H9 (cell line): ENCODE measurements at regions not wholly inside any gene's neighbourhood (a gene's known extent, or its start where the extent isn't known, plus 50 kb on each side); places are given as distances from the start of the nearest gene placed in this dataset.

Source experiments
- DNase-seq: peaks from one replicate; pipeline ENCODE4 v3.0.0-alpha.2; 2017
- H2AFZ ChIP-seq: one replicate; pipeline ENCODE4 v1.6.1; 2013; ENCODE audit warnings: mild to moderate bottlenecking, low read length, control low read depth, moderate library complexity
- H2AK5ac ChIP-seq: 2 replicates; pipeline ENCODE4 v1.6.1; 2013; ENCODE audit warnings: low read length, control low read depth, mixed read lengths; ENCODE audit not compliant: insufficient read length
- H2BK120ac ChIP-seq: one replicate; pipeline ENCODE4 v1.6.1; 2013; ENCODE audit warnings: low read depth, mild to moderate bottlenecking, low read length, control low read depth, inconsistent platforms; ENCODE audit not compliant: poor library complexity, severe bottlenecking
- H2BK12ac ChIP-seq: 2 replicates; pipeline ENCODE4 v1.6.1; 2013; ENCODE audit warnings: low read length, control low read depth, mixed read lengths, low read depth; ENCODE audit not compliant: insufficient read length
- H2BK15ac ChIP-seq: 2 replicates; pipeline ENCODE4 v1.6.1; 2013; ENCODE audit warnings: low read depth, low read length, control low read depth
- H2BK20ac ChIP-seq: one replicate; pipeline ENCODE4 v1.6.1; 2013; ENCODE audit warnings: low read depth, mild to moderate bottlenecking, low read length, control low read depth, inconsistent platforms; ENCODE audit not compliant: poor library complexity, severe bottlenecking
- H2BK5ac ChIP-seq: 2 replicates; pipeline ENCODE4 v1.6.1; 2013; ENCODE audit warnings: low read length, control low read depth, mixed read lengths; ENCODE audit not compliant: insufficient read length
- H3K14ac ChIP-seq: 2 replicates; pipeline ENCODE4 v1.6.1; 2013; ENCODE audit warnings: low read length, control low read depth; ENCODE audit not compliant: insufficient read depth
- H3K18ac ChIP-seq: 2 replicates; pipeline ENCODE4 v1.6.1; 2013; ENCODE audit warnings: low read depth, mild to moderate bottlenecking, mixed read lengths, low read length, control low read depth; ENCODE audit not compliant: insufficient read length
- H3K23ac ChIP-seq: 2 replicates; pipeline ENCODE4 v1.6.1; 2013; ENCODE audit warnings: low read length, control low read depth, mixed read lengths, low read depth; ENCODE audit not compliant: insufficient read length
- H3K23me2 ChIP-seq: 2 replicates; pipeline ENCODE4 v1.6.1; 2013; ENCODE audit warnings: low read depth, mild to moderate bottlenecking, mixed read lengths, low read length, control low read depth; ENCODE audit not compliant: insufficient read length, poor library complexity, severe bottlenecking
- H3K27ac ChIP-seq: 2 replicates; pipeline ENCODE4 v1.5.1; 2013; ENCODE audit warnings: low read length, control low read depth, mixed read lengths, low read depth; ENCODE audit not compliant: insufficient read length
- H3K27me3 ChIP-seq: 2 replicates; pipeline ENCODE4 v1.6.1; 2013; ENCODE audit warnings: low read length, control low read depth, inconsistent platforms; ENCODE audit not compliant: insufficient read depth
- H3K4ac ChIP-seq: 2 replicates; pipeline ENCODE4 v1.6.1; 2013; ENCODE audit warnings: low read depth, mild to moderate bottlenecking, control low read depth, inconsistent platforms, low read length, moderate library complexity
- H3K4me1 ChIP-seq: 2 replicates; pipeline ENCODE4 v1.6.1; 2013; ENCODE audit warnings: low read length, control low read depth, inconsistent platforms; ENCODE audit not compliant: insufficient read depth
- H3K4me2 ChIP-seq: 2 replicates; pipeline ENCODE4 v1.6.1; 2013; ENCODE audit warnings: low read length, control low read depth, mixed read lengths; ENCODE audit not compliant: insufficient read length, insufficient read depth
- H3K56ac ChIP-seq: 2 replicates; pipeline ENCODE4 v1.6.1; 2013; ENCODE audit warnings: low read depth, mild to moderate bottlenecking, mixed read lengths, low read length, control low read depth; ENCODE audit not compliant: insufficient read length
- H3K79me1 ChIP-seq: 2 replicates; pipeline ENCODE4 v1.6.1; 2013; ENCODE audit warnings: low read depth, mild to moderate bottlenecking, moderate library complexity, low read length, control low read depth, inconsistent platforms; ENCODE audit not compliant: insufficient read depth, poor library complexity, severe bottlenecking
- H3K79me2 ChIP-seq: 2 replicates; pipeline ENCODE4 v1.6.1; 2013; ENCODE audit warnings: low read length, control low read depth, inconsistent platforms; ENCODE audit not compliant: insufficient read depth
- H3K9ac ChIP-seq: 2 replicates; pipeline ENCODE4 v1.6.1; 2013; ENCODE audit warnings: low read length, control low read depth, mixed read lengths; ENCODE audit not compliant: insufficient read length; ENCODE audit errors: extremely low read depth
- H3K9me3 ChIP-seq: one replicate; pipeline ENCODE4 v1.6.1; 2013; ENCODE audit warnings: low read depth, low read length, inconsistent platforms; ENCODE audit not compliant: control insufficient read depth
- H3T11ph ChIP-seq: one replicate; pipeline ENCODE4 v1.6.1; 2013; ENCODE audit warnings: mild to moderate bottlenecking, low read length, control low read depth, inconsistent platforms
- H4K20me1 ChIP-seq: one replicate; pipeline ENCODE4 v1.6.1; 2013; ENCODE audit not compliant: control insufficient read depth, insufficient read length, insufficient read depth
- H4K5ac ChIP-seq: 2 replicates; pipeline ENCODE4 v1.6.1; 2013; ENCODE audit warnings: low read depth, mild to moderate bottlenecking, mixed read lengths, low read length, control low read depth; ENCODE audit not compliant: insufficient read length
- H4K8ac ChIP-seq: replicated peaks from 2 replicates; pipeline ENCODE4 v1.6.1; 2013; ENCODE audit warnings: low read length, control low read depth, mixed read lengths, low read depth; ENCODE audit not compliant: insufficient read length
- H4K91ac ChIP-seq: 2 replicates; pipeline ENCODE4 v1.6.1; 2013; ENCODE audit warnings: low read depth, mild to moderate bottlenecking, moderate library complexity, mixed read lengths, low read length, control low read depth; ENCODE audit not compliant: insufficient read length
- H3K27ac Mint-ChIP-seq, 3 experiments: 2 replicates in 2 of 3; 3 replicates in 1 of 3; pipeline ENCODE4 v1.8.0; 2020 to 2021; ENCODE audit warnings: mixed read lengths in 3 of 3, mild to moderate bottlenecking in 1 of 3, moderate library complexity in 1 of 3
- H3K27me3 Mint-ChIP-seq: 2 replicates; pipeline ENCODE4 v1.8.0; 2021; ENCODE audit warnings: low read depth, mild to moderate bottlenecking, moderate library complexity, mixed read lengths
- H3K36me3 Mint-ChIP-seq, 3 experiments: 2 replicates in 2 of 3; 3 replicates in 1 of 3; pipeline ENCODE4 v1.8.0; 2020 to 2021; ENCODE audit warnings: low read depth in 3 of 3, mixed read lengths in 3 of 3; ENCODE audit not compliant: insufficient read depth in 1 of 3
- H3K4me1 Mint-ChIP-seq, 2 experiments: 2 replicates each; pipeline ENCODE4 v1.8.0; 2020; ENCODE audit warnings: mixed read lengths in 2 of 2
- H3K4me3 Mint-ChIP-seq, 2 experiments: 2 replicates in 1 of 2; 3 replicates in 1 of 2; pipeline ENCODE4 v1.8.0; 2020 to 2021; ENCODE audit warnings: mild to moderate bottlenecking in 2 of 2, mixed read lengths in 2 of 2, moderate library complexity in 1 of 2
- H3K9me3 Mint-ChIP-seq, 2 experiments: 2 replicates in 1 of 2; 3 replicates in 1 of 2; pipeline ENCODE4 v1.8.0; 2020; ENCODE audit warnings: mild to moderate bottlenecking in 2 of 2, mixed read lengths in 2 of 2, moderate library complexity in 1 of 2
- CTCF ChIP-seq: fragments of 200-600 bp; sonication (generic); conservative IDR thresholded peaks from 3 replicates; pipeline ENCODE4 v1.8.0; 2021; ENCODE audit warnings: antibody characterized with exemption, mild to moderate bottlenecking
- WGBS: extraction: QIAGEN DNeasy Blood & Tissue Kit; methylation state at CpG from one replicate; pipeline ENCODE4 v1.1.7; 2013; ENCODE audit warnings: missing lambda C conversion rate, low lambda C conversion rate, mixed read lengths; ENCODE audit not compliant: insufficient read length; ENCODE audit errors: extremely low coverage; 5-methylcytosine and 5-hydroxymethylcytosine counted together

- DNase-seq, result no peak
- H3K36me3 Mint-ChIP-seq, result peaks cover 6 to 16% (median 10%) of the 10 kb centered on the region in 3 experiments; a peak in 5 of 7 replicates
Measured at GRCh38 chr13:103833294-103833852, 767.2 kb upstream of the SLC10A2 start.

More at GRCh38 chr13:103833294-103833852, 767.2 kb upstream of the SLC10A2 start:
- no peaks in the 10 kb centered on the region for H3K79me2 ChIP-seq
- no peaks in the 10 kb centered on the region for H3K4me1 ChIP-seq
- Mint-ChIP-seq H3K27ac (no peak overlapping the region), H3K4me1 (no peaks in the 10 kb centered on the region; a peak in 1 of 4 replicates), H3K9me3 (peaks cover 20 to 21% of the 10 kb centered on the region in 2 experiments), H3K27me3 (no peaks in the 10 kb centered on the region; the same call in 1 of the 2 replicates), H3K4me3 (no peak overlapping the region)
- H2BK20ac ChIP-seq, result no peak overlapping the region
- H3K23me2 ChIP-seq, result no peaks in the 10 kb centered on the region
- H3K9me3 ChIP-seq, result no peaks in the 10 kb centered on the region
- H4K20me1 ChIP-seq, result no peaks in the 10 kb centered on the region
- H3T11ph ChIP-seq, result no peak overlapping the region
- no peak for TF ChIP-seq CTCF
- H3K56ac ChIP-seq, result no peak overlapping the region
- no peak overlapping the region for H2BK5ac ChIP-seq
- H3K14ac ChIP-seq, result no peak overlapping the region
- H3K27me3 ChIP-seq, result no peaks in the 10 kb centered on the region
- no peak overlapping the region for H2BK12ac ChIP-seq
- no peak overlapping the region for H4K8ac ChIP-seq
- no peak overlapping the region for H2BK120ac ChIP-seq
- no peak overlapping the region for H3K4me2 ChIP-seq
- H2AK5ac ChIP-seq, result no peak overlapping the region
- H3K79me1 ChIP-seq, result no peaks in the 10 kb centered on the region
- no peak overlapping the region for H3K18ac ChIP-seq
- no peak overlapping the region for H2BK15ac ChIP-seq
- H3K4ac ChIP-seq, result no peak overlapping the region
- no peak overlapping the region for H3K9ac ChIP-seq
- H3K27ac ChIP-seq, result no peak overlapping the region
- H4K91ac ChIP-seq, result no peak overlapping the region
- H3K23ac ChIP-seq, result no peak overlapping the region
- no CpG with 5 or more reads among the region's 2 CpGs for WGBS
- H2AFZ ChIP-seq, result no peak overlapping the region
- no peak overlapping the region for H4K5ac ChIP-seq
